ENCODE measurements at regions not wholly inside any gene's neighbourhood (a gene's known extent, or its start where the extent isn't known, plus 50 kb on each side); places are given as distances from the start of the nearest gene placed in this dataset.
"Not testable (repeated sequence)": the region's sequence is repeated elsewhere in the genome, so short reads cannot be mapped to it uniquely, and the experiment has no call there.

- DNase-seq = peak; percentile 70
Observed at GRCh38 chr7:149930374-149931068, 56.8 kb downstream of the ATP6V0E2 start.

- DNase-seq = peak; percentile 19
Observed at GRCh38 chr7:149933776-149934175, 60.0 kb downstream of the ATP6V0E2 start.

- not testable (repeated sequence) for DNase-seq
Observed at GRCh38 chr7:149947346-149947745, 73.6 kb downstream of the ATP6V0E2 start.

GRCh38 chr7:149948444-149948843 is 74.7 kb downstream of the ATP6V0E2 start:
- DNase-seq = not testable (repeated sequence)

GRCh38 chr7:149949863-149950577 is 76.3 kb downstream of the ATP6V0E2 start:
- not testable (repeated sequence) for DNase-seq

- DNase-seq = not testable (repeated sequence)
Observed at GRCh38 chr7:149950578-149950924, 76.8 kb downstream of the ATP6V0E2 start.

GRCh38 chr7:149951579-149951978 is 77.8 kb downstream of the ATP6V0E2 start:
- not testable (repeated sequence) for DNase-seq

- not testable (repeated sequence) for DNase-seq
Observed at GRCh38 chr7:149958880-149959279, 85.1 kb downstream of the ATP6V0E2 start.

GRCh38 chr7:149960863-149961262 is 87.1 kb downstream of the ATP6V0E2 start:
- not testable (repeated sequence) for DNase-seq

- DNase-seq = not testable (repeated sequence)
Observed at GRCh38 chr7:149961878-149962277, 88.1 kb downstream of the ATP6V0E2 start.

GRCh38 chr7:149962685-149963319 is 89.0 kb downstream of the ATP6V0E2 start:
- not testable (repeated sequence) for DNase-seq

- DNase-seq = not testable (repeated sequence)
Observed at GRCh38 chr7:149963985-149964384, 90.2 kb downstream of the ATP6V0E2 start.

GRCh38 chr7:149966444-149966843 is 92.7 kb downstream of the ATP6V0E2 start:
- DNase-seq = not testable (repeated sequence)

- DNase-seq = not testable (repeated sequence)
Observed at GRCh38 chr7:149972977-149973376, 99.2 kb downstream of the ATP6V0E2 start.

GRCh38 chr7:149973681-149974080 is 99.9 kb downstream of the ATP6V0E2 start:
- not testable (repeated sequence) for DNase-seq

GRCh38 chr7:149975608-149976007 is 101.8 kb downstream of the ATP6V0E2 start:
- DNase-seq = not testable (repeated sequence)

GRCh38 chr7:149978537-149978936 is 104.8 kb downstream of the ATP6V0E2 start:
- DNase-seq = not testable (repeated sequence)

GRCh38 chr7:149978944-149979343 is 105.2 kb downstream of the ATP6V0E2 start:
- DNase-seq = not testable (repeated sequence)

GRCh38 chr7:149982537-149983112 is 108.9 kb downstream of the ATP6V0E2 start:
- not testable (repeated sequence) for DNase-seq

GRCh38 chr7:149986866-149987265 is 113.1 kb downstream of the ATP6V0E2 start:
- DNase-seq = not testable (repeated sequence)

- not testable (repeated sequence) for DNase-seq
Observed at GRCh38 chr7:149991652-149992302, 118.0 kb downstream of the ATP6V0E2 start.

- not testable (repeated sequence) for DNase-seq
Observed at GRCh38 chr7:149992366-149992765, 118.6 kb downstream of the ATP6V0E2 start.
